GM21528 (cell line): ENCODE measurements at regions not wholly inside any gene's neighbourhood (a gene's known extent, or its start where the extent isn't known, plus 50 kb on each side); places are given as distances from the start of the nearest gene placed in this dataset.

Source experiments
- ATAC-seq: cut with Tn5 transposase; IDR thresholded peaks from one replicate; pipeline ENCODE4 v1.9.1; 2021; ENCODE audit warnings: mild to moderate bottlenecking, moderate library complexity; ENCODE audit not compliant: unreplicated experiment, low FRiP score

DNA sequence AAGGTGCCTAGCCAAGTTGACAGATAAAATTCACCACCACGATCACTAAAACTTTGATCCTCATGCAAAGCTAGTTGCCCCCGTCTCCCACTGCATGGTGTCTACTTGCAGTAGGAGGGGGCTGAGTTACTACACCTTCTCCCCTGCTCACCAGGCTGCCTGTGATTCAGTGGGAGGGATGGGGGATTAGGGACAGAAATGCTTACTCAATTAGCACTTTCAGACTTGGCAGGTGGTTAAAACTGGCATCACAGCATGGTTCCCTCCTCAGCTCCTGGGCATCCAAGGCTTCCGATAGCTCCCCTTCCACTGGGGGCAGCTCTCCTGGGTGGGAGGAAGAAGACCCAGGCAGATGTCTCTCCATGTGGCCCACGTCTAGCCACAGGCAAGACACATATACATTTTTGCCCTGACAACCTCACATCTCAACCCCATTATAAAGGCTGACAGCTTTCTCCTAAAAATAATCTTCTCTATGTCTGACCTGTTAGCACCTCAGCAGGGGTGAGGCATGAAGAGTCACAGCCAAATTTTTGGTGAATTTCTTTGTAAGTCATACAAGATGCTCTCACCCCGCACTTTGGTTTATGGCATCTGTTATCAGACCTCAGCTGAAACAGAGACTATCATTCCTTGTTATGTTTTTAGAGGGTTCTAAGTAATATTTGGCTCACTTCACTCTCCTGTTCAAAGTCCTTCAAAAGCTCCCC is 369.0 kb downstream of the SV2B start:
- no peak for ATAC-seq

DNA sequence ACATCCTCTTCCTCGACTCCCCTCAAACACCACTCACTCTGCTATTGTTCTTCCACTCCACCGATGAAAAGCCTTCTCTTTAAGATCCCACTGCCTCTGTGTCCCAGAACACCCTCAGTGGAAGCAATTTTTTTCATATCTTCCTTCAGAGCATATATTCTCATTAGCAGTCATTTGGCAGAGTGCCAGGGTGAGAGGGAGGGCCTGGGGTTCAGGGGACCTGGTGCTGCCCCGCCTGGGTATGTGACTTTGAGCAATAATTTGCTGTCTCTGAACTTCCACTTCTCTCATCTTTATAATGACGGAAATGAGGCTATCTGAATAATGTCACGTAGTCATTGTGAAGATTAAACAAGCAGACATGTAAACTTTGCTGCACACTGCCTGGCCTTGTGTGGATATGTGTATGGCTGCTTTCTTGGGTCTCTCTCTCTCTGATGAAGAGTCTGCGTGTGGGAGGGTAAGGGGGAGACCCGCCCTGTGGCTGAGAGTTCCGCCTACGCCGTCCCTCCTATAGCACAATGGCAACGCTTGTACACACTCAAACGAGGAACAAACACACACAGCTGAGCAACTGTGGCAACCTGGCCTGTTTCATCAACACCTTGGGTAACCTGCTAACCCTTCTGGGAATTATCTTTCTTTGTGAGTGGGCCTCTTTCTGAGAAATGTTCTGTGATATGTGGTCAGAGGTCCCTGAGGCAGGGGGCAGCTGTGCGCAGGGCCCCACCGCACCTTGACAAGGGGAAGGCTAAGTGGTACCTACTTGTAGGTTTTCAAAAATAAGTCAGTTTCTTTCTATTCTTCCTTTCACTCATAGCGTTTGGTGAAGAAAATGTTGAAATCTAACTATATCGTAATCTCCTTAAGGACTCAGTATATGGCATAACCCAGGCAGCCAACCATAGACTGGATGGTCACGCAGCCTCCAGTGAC is 369.8 kb downstream of the SV2B start:
- ATAC-seq = no peak

DNA sequence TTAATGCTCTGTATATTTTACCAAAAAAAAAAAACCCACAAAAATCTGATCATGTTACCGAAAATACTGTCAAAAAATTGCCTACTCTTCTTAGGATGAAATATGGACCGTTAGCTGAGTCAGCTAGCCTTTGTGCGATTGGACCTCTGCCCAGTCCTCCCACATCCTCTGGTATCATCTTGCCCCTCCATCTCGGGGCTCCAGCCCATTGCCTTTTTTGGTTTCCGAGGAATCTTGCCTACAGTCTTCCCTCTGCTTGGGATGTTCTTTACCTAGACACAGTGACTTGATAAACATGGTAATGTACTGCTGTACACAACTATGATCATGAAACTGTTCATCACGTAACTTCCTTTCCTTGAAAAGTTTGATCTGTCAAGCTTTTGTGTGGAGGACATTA is 371.4 kb downstream of the SV2B start:
- ATAC-seq = no peak

DNA sequence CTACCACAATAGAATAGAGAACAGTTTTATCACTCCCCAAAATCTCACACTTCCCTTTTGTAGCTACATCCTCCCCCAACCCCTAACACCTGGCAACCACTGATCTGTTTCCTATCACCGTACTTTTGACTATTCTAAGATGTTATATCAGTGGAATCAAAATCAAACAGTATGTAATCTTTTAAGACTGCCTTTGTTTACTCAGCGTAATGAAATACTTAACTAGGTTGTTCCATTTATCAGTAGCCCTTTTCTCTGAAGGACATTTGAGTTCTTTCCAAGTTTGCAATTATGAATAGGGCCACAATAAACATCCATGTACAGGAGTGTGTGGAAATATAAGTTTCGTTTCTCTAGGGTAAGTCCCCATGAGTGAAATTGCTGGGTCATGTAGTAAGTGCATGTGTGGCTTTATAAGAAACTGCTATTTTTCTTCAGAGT is 372.3 kb downstream of the SV2B start:
- ATAC-seq = no peak

DNA sequence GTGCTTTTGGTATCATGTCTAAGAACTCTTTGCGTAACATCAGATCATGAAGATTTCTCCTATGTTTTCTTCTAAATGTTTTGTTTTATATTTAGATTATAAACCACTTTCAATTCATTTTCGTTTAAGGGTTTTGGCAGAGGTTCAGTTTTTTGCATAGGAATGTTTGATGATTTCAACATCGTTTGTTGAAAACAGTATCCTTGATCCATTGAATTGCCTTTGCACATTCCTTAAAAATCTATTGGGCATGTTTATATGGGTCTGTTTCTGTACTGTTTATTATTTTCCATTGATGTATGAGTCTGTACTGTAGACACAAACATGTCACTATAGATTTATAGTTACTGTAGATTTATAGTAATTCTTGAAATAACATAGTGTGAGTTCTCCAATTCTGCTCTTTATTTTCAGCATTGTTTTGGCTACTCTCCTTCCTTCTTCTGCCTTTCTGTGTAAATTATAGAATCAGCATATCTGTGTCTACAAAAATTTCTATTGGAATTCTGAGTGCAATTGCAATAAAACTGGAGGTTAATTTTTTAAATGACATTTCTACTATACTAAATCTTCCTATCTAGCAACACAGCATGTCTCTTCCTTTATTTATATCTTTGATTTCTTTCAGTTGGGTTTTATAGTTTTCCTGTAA is 374.0 kb downstream of the SV2B start:
- no peak for ATAC-seq

DNA sequence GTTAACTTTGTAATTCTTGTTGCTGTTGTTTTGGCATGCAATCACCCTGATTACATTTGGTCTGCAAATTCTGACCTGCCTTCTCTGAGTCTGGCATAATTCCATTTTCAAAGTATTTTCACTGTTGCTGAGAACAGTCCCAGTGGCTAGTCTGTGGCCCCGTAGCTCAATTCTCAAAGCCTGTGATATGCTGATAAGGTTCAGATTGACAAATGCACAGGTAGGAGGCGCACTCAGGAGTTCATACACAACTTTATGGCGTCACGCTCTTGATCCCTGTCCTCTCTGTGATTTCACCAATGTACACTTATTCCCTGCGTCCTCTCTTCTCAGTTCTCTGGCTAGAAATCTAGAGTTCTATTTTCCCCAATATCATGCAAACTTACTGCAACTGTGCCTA is 376.6 kb upstream of the SLCO3A1 start:
- ATAC-seq = no peak

DNA sequence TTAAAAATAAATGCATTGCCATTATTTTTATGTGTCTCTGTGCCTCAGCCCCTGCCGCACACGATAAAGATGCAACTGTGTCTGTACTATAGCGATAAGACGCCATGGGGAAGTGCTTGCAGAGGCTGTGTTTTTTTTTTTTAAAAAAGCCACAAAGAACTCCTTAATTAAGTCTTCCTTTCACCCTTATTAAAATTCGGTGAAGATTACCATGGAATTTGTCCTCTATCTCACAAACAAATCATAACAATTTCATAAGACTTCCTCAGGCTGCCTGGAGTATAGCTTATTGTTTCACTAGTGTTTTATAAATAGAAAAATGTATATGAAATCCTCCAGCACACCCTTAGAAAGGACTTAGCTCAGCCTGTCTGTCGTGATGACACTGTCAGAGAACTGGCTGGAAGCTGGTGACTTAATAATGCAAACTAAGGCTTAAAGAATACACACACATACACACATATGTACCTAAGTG is 374.8 kb upstream of the SLCO3A1 start:
- no peak for ATAC-seq

DNA sequence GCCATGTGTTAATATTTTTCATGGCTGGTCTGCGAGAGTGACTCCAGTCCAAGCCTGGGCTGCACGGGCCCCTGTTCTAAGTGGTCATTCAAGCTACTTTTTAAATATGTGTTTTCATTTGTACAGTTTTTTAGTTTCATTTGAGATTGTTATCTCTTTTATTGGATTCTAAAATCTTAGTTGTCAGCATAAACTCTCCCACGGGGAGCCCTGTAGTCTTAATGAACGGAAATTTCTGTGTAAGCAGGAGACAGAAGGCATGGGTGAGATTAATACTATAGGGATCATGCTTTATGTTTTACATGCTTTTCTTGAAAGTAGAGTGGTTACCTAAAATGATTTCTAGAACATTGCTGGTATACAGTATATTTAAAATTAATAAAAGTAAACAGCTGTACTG is 373.1 kb upstream of the SLCO3A1 start:
- no peak for ATAC-seq

DNA sequence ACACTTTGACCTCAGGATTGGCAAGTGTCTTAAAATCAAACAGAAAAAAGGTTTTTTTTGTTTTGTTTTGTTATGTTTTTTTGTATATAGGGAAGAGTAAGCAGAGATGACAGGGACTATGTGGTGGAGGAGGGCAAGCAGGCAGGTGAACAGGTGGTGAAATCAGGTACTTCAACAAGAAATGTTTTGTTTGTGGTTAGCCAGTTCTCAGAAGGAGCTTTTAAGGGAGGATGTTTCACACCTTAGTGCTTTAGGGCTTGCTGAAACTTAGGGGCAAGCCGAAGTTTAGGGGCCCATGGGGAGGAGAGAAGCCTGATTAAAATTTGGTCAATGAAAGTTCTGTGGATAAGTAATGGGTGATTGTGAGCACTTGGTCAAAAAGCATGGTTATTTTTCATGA is 370.7 kb upstream of the SLCO3A1 start:
- ATAC-seq = no peak

DNA sequence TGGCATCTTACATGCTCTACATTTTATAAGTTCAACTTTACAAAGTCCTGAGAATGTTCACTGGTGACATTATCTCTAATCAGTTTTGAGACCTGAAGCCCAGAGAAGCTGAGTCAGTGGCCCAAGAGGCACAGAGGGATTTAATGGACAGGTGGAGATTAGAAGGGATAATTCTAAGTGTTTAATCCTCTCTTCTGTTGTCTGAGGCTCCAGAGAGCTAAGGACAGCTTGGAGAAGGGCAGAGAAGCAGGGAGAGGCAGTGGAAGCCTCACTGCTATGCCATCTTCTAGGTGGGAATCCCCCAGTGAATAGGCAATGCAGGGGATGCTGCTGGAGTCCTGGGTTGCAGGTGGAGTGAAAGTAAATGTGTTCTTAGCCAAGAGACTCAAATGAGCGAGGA is 369.4 kb upstream of the SLCO3A1 start:
- ATAC-seq = no peak

DNA sequence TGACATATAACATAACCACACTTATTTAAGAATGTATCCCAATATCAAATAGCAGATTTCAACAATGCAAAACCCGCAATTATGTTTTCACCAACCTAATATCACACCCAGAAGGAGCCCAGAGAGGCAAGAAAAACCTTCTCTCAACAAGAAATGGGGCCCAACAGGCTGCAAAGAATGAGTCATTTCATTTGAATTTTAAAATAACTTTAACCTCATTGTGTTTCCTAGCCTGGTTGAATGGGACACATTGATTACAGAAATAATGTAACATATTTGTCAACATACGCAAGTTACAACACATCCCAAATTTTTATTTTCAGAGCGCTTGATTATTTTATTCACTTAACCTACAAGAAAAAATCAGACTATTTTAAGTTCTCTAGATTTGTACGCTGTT is 365.1 kb upstream of the SLCO3A1 start:
- no peak for ATAC-seq

DNA sequence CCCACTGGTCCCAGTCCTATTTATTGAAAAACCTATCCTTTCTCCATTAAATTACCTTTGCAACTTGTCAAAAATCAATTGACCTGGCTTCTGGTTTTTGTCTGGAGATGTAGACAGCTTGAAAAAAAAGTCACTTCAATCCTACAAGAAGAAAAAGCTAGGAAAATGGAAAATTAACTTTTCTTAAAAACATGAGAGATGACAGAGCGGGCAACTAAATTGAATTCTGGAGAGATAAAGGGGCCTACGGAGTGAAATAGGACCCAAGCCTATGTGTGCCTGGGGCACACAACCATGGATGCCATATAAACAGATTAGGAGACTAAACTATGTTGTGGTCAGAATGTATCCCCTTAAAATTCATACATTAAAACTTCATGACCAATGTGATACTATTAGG is 363.3 kb upstream of the SLCO3A1 start:
- no peak for ATAC-seq

DNA sequence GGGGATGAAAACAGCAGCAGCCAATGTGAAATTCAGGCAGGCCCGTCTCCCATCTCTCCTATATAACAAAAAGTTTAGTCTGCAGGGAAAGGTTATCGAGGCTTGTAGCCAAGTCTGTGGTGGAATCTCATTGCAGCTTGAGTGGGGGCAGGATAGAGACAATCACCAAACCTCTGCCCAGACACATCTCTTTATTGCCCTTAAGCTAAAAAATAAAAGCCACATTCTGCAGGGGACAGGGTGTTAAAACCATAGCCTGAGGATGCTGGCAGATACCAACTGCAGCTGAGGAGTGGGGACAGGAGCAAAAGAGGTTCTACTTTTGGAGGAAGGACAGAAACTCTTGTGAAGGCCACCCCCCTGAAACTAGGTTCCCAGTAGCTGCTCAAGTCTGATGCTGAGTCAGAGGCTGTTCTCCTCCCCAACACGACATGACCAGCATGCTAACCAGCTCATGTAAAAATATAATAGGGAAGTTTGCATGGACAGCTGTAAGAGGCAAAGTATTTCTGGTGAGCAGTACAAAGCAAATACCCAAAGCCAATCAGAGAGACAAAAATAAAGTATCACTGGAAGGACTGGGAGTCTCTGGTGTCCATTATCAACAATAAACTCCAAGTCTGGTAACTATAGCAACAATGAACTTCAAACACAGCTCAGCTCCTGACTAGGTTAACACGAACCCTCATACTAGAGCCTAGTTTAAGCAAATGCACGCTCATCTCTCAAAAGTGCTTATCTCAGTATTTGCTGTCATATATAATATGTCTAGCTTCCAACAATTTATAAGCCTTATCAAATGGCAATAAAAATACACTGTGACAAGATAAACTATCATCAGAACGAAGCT is 362.2 kb upstream of the SLCO3A1 start:
- no peak for ATAC-seq

DNA sequence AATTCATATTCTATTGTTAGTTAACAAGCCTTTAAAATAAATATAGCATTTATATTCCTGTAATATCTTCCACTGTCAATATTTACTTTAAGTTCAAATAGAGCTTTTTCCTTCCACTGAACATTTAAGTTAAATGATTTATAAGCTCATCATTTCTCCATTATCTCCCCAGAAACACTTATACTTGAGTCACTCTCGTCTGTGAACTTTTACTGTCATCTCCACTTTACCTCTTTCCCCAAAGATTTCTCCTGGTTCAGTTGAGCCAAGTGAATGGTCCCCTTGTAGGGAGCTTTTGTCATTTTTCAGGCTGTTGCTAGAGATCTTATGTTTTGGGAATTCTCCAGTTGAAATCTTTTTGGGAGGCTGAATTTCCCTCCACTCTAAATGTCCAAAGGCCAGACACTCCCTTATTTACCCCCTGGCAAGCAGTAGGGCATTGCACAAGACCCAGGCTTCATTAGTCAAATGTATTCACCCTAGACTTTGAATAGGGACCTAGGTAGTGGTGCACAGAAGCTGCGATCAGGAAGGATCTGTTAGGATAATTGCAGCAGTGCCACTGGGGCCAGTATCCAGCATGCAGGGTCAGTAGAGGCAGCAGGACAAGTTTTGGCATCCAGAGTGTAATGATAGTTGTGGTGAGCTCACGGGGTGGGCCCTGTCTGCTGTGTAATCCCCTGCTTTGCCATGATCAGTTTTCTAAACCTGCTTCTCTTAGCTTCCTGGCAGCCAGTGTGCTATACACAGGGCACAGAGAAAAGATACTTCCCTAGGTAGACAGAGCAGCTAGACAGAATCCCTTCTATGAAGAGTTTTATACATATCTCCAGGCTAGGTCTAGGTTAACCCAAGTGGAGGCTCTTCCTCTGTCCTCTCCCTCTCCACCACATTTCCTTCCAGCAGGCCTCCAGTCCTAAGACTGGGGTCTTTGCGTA is 356.5 kb upstream of the SLCO3A1 start:
- no peak for ATAC-seq

DNA sequence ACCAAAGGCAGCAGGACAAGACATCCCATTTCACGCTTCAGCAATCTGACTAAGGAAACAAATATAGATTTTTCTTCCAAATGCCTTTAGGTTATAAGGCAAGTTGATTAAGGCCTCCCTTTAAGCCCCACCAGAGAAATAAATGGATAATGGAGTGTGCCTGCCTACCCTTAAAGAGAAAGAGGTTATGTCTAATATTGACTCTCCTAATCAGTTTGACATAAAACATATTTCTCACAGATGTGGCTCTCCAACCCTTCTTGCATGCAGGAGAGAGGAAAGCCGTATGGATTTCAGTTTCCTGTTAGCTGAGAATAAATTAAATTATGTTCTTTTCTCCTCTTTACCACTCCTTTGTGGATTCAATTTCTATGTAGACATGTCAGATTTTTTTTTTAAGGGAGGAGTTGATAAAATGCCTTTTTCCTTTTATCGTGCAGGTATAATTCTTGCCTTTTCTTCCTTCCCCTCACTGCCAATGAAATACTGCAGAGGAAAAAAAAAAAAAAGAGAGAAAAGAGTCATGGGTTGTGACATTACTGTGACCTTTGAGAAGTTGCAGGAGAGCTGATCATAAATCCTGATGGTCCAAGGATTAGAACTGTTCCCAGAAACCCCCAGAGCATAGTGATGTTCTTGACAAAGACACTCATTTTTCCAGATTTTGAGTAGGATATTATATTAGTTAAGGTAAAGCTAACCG is 355.3 kb upstream of the SLCO3A1 start:
- no peak for ATAC-seq

DNA sequence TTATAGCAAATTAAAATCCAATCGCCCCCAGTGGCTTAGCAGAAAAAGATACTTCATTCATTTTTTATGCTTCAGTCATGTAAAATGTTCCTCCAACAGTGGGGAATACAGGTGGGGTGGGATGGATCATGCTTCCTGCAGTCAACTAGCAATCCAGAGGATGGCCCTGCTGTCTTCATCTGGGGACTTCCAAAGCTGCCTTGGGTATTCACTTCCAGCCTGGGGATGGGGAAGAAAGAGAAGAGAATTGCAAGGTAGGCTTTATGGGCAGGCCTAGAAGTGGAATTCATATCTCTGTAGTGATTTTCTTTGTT is 354.8 kb upstream of the SLCO3A1 start:
- no peak for ATAC-seq

DNA sequence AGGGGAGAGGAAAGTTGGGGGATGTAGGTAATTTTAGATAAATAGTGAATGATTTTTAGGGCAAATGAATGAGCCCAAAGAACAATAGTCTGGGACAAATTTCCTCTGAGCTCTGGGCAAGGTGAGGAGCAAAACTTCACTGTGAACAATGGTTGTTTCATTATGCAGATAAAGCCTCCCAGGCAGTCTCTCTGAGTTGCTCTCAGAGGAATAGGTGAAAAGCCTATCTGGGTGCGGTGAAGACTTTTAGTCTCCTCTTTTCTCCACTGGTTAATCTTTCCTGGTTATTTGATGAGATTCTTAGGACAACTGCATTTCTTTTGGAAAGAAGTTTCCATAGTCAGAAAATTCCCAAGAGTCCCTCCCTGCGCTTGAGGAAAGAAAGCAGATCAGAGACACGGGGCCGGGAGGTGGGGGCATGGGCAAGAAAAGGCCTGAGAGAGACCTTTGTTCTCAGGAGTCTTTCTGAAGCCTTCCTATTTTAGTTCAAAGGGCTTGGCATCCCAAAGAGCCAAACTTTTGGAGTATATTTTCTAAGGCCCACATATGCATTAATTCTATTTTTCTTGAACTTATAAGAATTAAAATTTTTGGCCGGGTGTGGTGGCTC is 353.6 kb upstream of the SLCO3A1 start:
- no peak for ATAC-seq

DNA sequence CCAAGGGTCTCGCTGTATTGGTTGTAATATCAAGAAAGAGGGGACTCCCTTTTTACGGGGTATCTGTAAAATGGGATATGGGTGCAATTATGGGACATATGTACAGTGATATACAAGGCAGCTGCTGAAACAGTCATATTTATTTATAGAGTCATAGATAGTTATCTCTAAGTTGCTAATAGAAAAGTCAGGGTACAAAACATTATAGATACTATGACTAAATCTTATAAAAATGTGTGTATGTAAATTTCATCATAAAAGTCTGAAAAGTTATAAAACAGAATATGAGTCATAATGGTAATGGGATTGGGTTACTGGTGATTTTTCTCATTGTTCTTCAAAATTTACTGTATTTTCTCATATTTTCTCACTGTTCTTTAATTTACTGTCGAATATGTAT is 344.9 kb upstream of the SLCO3A1 start:
- ATAC-seq = no peak
